Neural cell (in vitro differentiated cells): ENCODE measurements at regions not wholly inside any gene's neighbourhood (a gene's known extent, or its start where the extent isn't known, plus 50 kb on each side); places are given as distances from the start of the nearest gene placed in this dataset.

ENCODE experiments used
- CTCF ChIP-seq: fragments of 450-650 bp; IDR thresholded peaks from 2 replicates; pipeline ENCODE4 v1.5.1; 2014; ENCODE audit warnings: antibody characterized with exemption, mild to moderate bottlenecking, moderate library complexity; ENCODE audit not compliant: poor library complexity, severe bottlenecking
- EZH2 ChIP-seq: fragments of 200-600, 300-800 bp; shearing (Covaris generic), sonication (generic); IDR thresholded peaks from 2 replicates; pipeline ENCODE4 v1.6.1; 2014; ENCODE audit warnings: antibody characterized with exemption, low read length, borderline replicate concordance, mild to moderate bottlenecking; ENCODE audit not compliant: insufficient read depth, poor library complexity, severe bottlenecking
- POLR2AphosphoS5 ChIP-seq: IDR thresholded peaks from 2 replicates; pipeline ENCODE4 v1.6.1; 2012
- TF ChIP-seq, protein P1 (sequence below): IDR thresholded peaks from 2 replicates; pipeline ENCODE4 v1.6.1; 2012; ENCODE audit warnings: borderline replicate concordance

- TF ChIP-seq CTCF = no peak
- TF ChIP-seq EZH2 = no peak
- no peak for TF ChIP-seq POLR2AphosphoS5
- TF ChIP-seq, protein P1, sequence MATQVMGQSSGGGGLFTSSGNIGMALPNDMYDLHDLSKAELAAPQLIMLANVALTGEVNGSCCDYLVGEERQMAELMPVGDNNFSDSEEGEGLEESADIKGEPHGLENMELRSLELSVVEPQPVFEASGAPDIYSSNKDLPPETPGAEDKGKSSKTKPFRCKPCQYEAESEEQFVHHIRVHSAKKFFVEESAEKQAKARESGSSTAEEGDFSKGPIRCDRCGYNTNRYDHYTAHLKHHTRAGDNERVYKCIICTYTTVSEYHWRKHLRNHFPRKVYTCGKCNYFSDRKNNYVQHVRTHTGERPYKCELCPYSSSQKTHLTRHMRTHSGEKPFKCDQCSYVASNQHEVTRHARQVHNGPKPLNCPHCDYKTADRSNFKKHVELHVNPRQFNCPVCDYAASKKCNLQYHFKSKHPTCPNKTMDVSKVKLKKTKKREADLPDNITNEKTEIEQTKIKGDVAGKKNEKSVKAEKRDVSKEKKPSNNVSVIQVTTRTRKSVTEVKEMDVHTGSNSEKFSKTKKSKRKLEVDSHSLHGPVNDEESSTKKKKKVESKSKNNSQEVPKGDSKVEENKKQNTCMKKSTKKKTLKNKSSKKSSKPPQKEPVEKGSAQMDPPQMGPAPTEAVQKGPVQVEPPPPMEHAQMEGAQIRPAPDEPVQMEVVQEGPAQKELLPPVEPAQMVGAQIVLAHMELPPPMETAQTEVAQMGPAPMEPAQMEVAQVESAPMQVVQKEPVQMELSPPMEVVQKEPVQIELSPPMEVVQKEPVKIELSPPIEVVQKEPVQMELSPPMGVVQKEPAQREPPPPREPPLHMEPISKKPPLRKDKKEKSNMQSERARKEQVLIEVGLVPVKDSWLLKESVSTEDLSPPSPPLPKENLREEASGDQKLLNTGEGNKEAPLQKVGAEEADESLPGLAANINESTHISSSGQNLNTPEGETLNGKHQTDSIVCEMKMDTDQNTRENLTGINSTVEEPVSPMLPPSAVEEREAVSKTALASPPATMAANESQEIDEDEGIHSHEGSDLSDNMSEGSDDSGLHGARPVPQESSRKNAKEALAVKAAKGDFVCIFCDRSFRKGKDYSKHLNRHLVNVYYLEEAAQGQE = no peak
Observed at GRCh38 chr5:61666064-61666621, 334.1 kb downstream of the ZSWIM6 start.
